HG03520 (cell line): ENCODE measurements at regions not wholly inside any gene's neighbourhood (a gene's known extent, or its start where the extent isn't known, plus 50 kb on each side); places are given as distances from the start of the nearest gene placed in this dataset.

ENCODE experiments used
- ATAC-seq: cut with Tn5 transposase; IDR thresholded peaks from one replicate; pipeline ENCODE4 v1.9.1; 2021; ENCODE audit warnings: mild to moderate bottlenecking, moderate library complexity; ENCODE audit not compliant: unreplicated experiment

- ATAC-seq: no peak
Observed at GRCh38 chr16:55954906-55955305, 79.7 kb upstream of the CES5A start.

- ATAC-seq: no peak
Observed at GRCh38 chr16:55949518-55949917, 74.3 kb upstream of the CES5A start.

DNA sequence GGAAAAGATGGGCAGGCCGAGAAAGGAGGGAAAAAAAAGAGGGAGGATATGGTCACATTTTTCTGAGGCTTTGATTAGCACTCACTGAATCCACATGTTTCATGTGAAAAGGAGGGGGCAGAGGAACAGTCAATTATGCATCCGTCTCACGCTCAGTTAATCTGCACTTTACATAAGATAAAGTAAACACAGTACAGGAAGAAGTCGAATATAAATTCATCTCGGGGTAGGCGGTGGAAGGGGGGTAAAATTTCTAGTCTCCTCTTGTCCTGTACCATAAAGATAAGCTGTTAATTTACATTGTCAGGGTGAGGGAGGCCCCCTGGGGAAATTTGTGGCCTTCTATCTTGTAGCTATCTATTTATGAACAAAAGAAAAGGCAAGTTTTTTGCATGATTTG is 73.1 kb upstream of the CES5A start:
- ATAC-seq: no peak

GRCh38 chr16:55947366-55947765 is 72.2 kb upstream of the CES5A start:
- no peak for ATAC-seq

GRCh38 chr16:55944377-55944802 is 69.2 kb upstream of the CES5A start:
- no peak for ATAC-seq

- ATAC-seq: no peak
Observed at GRCh38 chr16:55943267-55943666, 68.1 kb upstream of the CES5A start.

- ATAC-seq: no peak
Observed at GRCh38 chr16:55942821-55943220, 67.6 kb upstream of the CES5A start.

DNA sequence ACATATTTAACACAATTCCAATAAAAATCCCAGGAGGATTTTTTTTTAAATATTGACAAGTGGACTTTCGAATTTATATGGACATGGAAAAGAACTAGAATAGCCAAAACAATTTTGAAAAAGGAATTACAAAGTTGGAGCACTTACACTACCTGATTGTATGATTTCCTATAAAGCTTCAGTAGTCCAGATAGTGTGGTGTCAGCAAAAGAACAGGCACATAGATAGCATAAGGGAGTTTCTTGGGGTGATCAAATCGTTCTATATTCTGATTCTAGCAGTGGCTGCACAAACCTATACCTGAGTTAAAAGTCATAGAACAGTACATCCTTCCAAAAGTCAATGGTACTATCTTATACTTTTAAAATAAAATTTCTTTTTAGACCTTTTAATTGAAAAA is 66.4 kb upstream of the CES5A start:
- no peak for ATAC-seq

DNA sequence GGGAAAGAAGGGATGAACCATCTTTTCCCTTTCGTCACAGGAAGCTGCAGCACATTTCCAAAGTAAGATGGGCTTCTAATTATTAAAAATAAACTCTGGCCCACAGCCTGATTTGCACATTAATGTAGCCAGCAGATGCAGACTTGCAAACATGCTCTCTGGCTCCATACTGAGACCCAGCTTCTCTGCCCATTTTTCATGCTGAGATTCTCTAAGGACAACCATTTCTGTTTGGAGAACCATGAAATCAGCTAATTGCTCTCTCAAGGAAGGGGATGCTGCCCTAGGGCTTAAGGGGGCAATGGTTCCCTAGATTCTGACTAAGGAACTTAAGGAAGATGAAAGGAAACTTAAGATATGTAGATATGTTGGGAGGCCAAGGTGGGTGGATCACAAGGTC is 63.0 kb upstream of the CES5A start:
- no peak for ATAC-seq

- no peak for ATAC-seq
Observed at GRCh38 chr16:55933038-55933437, 57.9 kb upstream of the CES5A start.

- ATAC-seq: no peak
Observed at GRCh38 chr16:55930036-55930435, 54.9 kb upstream of the CES5A start.

DNA sequence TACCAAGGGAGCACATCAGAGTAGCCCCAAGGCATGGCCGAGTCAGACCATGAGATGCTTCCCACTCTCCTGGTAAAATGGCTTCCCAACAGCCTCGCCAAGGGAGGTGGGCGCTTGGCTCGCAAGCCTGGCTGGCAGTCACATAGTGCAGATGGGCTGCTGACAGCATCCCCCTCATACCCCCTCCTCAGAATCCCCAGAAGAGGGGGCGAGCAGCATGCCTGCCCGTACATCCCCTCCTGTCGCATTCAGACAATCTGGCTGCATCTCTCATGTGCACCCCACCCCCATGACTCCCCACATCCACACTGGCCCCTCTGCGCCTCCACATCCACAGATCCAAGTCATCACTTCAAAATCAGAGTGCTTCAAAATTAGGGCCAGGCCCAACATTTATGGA is 54.0 kb upstream of the CES5A start:
- ATAC-seq: no peak

- no peak for ATAC-seq
Observed at GRCh38 chr16:55925242-55925641, 50.1 kb upstream of the CES5A start.
